C4-2B (cell line): ENCODE measurements at regions not wholly inside any gene's neighbourhood (a gene's known extent, or its start where the extent isn't known, plus 50 kb on each side); places are given as distances from the start of the nearest gene placed in this dataset.

Experiments used
- H3K27ac ChIP-seq: fragments of 450-650 bp; 2 replicates; pipeline ENCODE4 v1.5.1; 2017
- ZFX ChIP-seq: fragments of 450-650 bp; IDR thresholded peaks from 2 replicates; pipeline ENCODE4 v1.6.1; 2017
- TF ChIP-seq, protein P1 (sequence below): fragments of 450-650 bp; conservative IDR thresholded peaks from 2 replicates; pipeline ENCODE4 v1.5.1; 2017; ENCODE audit warnings: mild to moderate bottlenecking

DNA sequence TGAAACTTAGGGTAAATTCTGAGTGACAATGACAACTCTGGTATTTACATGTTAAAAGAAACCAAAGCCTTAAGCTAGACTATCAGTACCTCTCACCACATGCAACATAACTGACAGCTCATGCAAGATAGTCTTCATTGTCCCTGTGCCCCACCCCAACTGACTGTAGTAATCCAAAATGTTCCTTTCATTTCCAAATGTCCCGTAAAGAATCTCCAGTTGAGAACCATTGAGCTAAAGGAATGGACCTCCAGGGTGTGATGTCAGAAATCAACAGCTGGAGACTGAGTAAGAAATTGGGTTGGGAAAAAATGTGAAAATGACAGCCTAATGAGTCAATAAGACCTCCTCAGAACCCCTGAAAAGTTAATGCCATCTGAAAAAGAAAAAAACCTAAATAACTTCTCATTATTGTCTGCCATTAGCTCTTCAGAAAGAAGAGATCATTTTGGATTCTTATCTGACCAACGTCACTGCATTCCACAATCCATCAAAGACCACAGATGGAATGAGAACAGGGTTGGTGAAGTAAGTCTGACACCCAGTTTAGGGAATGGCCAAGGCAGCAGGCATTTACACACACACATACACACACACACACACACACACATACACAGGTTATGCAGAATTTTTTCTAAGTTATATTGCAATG lies 51.7 kb upstream of the ACVR2A start:
- no peak overlapping the region for H3K27ac ChIP-seq
- TF ChIP-seq ZFX, result no peak
- TF ChIP-seq, protein P1, sequence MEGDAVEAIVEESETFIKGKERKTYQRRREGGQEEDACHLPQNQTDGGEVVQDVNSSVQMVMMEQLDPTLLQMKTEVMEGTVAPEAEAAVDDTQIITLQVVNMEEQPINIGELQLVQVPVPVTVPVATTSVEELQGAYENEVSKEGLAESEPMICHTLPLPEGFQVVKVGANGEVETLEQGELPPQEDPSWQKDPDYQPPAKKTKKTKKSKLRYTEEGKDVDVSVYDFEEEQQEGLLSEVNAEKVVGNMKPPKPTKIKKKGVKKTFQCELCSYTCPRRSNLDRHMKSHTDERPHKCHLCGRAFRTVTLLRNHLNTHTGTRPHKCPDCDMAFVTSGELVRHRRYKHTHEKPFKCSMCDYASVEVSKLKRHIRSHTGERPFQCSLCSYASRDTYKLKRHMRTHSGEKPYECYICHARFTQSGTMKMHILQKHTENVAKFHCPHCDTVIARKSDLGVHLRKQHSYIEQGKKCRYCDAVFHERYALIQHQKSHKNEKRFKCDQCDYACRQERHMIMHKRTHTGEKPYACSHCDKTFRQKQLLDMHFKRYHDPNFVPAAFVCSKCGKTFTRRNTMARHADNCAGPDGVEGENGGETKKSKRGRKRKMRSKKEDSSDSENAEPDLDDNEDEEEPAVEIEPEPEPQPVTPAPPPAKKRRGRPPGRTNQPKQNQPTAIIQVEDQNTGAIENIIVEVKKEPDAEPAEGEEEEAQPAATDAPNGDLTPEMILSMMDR, result no peak

GRCh38 chr2:147790580-147790979 lies 54.2 kb upstream of the ACVR2A start:
- H3K27ac ChIP-seq, result no peak overlapping the region
- TF ChIP-seq, protein P1, result no peak
- no peak for TF ChIP-seq ZFX

- TF ChIP-seq ZFX, result no peak
- TF ChIP-seq, protein P1, result no peak
- no peak overlapping the region for H3K27ac ChIP-seq
These were observed 55.1 kb upstream of the ACVR2A start for GRCh38 chr2:147789720-147790119.

DNA sequence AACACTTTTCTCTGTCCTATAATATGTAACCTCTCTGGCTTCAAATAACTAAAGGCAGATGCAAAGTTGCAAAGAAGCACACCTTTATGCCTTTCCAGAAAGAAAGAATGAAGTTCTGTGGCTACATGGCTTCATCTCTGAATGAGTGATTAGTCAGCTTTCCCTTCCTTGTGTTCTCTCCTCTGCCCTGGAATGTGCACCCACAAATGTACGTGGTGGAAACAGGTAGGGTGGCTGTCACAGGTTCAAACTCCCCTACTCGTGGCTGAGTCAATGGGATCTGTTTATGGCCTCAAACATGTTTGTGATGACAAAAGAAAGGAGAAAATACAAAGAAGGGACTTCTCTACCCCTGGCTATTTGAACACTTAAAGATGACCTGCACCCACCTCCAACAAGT lies 55.5 kb upstream of the ACVR2A start:
- no peak overlapping the region for H3K27ac ChIP-seq
- TF ChIP-seq, protein P1, result no peak
- TF ChIP-seq ZFX, result no peak

DNA sequence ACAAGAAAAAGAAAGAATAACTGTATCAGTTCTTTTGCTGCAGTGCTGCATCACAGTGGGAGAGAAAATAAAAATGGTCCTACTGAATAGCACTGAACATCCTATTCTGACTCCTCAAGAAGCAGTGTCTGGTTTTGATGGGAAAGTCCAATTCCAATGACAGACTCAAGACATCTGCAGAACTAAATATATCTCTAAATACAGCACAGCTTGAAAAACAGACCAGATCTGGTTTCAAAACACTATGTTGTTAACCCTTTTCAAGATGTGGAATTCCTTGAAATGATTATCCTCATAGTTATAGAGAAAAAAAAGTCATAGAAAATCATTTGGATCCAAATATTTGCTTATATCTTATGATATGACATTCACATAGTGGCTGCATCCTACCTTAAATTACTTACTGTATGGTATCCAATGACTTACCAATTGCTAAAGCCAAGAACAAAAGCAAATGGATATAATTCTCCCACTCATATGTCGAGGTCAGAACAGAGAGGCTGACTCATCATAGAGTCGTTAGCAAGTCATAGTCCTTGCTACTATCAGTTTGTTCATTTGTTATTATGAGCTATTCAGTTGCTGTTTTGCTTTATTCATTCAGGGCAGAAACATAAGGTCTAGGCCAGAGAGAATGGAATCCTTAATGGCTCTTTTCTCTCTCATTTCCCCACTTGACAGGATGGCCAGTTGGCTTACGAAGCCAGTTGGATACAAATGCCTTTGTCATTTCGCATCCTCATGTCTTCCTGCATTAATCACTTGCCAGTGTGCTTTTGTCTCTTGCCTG lies 62.5 kb upstream of the ACVR2A start:
- no peak overlapping the region for H3K27ac ChIP-seq
- TF ChIP-seq ZFX, result no peak
- TF ChIP-seq, protein P1, result no peak

DNA sequence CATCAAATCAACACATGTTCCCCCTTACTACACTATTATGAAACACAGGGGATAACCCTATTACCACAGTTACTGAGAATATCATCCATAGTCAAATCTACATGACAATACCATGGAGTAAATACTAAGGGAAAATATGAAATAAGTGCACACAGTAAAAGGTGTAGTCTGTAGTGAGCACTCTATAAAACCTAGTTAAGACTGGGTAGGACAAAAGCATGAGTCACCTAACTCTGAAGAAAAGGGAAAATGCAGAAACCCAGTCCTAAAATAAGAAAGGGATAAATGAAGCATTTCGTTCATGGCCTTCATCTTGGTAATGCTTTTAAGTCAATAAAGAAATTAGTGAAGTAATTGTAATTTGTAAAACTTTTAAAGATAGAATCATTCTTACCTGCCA lies 65.4 kb upstream of the ACVR2A start:
- TF ChIP-seq ZFX, result no peak
- TF ChIP-seq, protein P1, result no peak
- no peak overlapping the region for H3K27ac ChIP-seq

- TF ChIP-seq, protein P1, result no peak
- no peak for TF ChIP-seq ZFX
- H3K27ac ChIP-seq, result no peak overlapping the region
These were observed 67.4 kb upstream of the ACVR2A start for GRCh38 chr2:147777394-147777793.
